ENCODE measurements at regions not wholly inside any gene's neighbourhood (a gene's known extent, or its start where the extent isn't known, plus 50 kb on each side); places are given as distances from the start of the nearest gene placed in this dataset.

GRCh38 chr14:77985211-77985615 lies 185.0 kb upstream of the NRXN3 start:
- TF ChIP-seq USF1 (IDR thresholded peaks at IDR 0.05) (no peak), YY1 (IDR thresholded peaks at IDR 0.05; ENCODE audit: low read depth) (no peak), ZBTB7A (IDR thresholded peaks at IDR 0.05; ENCODE audit: low read depth) (no peak), FOXM1 (IDR thresholded peaks at IDR 0.05; ENCODE audit: borderline replicate concordance, low read depth) (no peak), EGR1 (IDR thresholded peaks at IDR 0.05) (no peak), TAF1 (IDR thresholded peaks at IDR 0.05; ENCODE audit: low read depth) (no peak), TCF12 (IDR thresholded peaks at IDR 0.05; ENCODE audit: low read depth) (no peak), CREB1 (IDR thresholded peaks at IDR 0.05; ENCODE audit: low read depth) (no peak), TEAD4 (IDR thresholded peaks at IDR 0.05) (no peak), NFIC (IDR thresholded peaks at IDR 0.05) (no peak)
- TF ChIP-seq, protein P1, sequence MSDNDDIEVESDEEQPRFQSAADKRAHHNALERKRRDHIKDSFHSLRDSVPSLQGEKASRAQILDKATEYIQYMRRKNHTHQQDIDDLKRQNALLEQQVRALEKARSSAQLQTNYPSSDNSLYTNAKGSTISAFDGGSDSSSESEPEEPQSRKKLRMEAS (IDR thresholded peaks at IDR 0.05), result no peak
- TF ChIP-seq, protein P2, sequence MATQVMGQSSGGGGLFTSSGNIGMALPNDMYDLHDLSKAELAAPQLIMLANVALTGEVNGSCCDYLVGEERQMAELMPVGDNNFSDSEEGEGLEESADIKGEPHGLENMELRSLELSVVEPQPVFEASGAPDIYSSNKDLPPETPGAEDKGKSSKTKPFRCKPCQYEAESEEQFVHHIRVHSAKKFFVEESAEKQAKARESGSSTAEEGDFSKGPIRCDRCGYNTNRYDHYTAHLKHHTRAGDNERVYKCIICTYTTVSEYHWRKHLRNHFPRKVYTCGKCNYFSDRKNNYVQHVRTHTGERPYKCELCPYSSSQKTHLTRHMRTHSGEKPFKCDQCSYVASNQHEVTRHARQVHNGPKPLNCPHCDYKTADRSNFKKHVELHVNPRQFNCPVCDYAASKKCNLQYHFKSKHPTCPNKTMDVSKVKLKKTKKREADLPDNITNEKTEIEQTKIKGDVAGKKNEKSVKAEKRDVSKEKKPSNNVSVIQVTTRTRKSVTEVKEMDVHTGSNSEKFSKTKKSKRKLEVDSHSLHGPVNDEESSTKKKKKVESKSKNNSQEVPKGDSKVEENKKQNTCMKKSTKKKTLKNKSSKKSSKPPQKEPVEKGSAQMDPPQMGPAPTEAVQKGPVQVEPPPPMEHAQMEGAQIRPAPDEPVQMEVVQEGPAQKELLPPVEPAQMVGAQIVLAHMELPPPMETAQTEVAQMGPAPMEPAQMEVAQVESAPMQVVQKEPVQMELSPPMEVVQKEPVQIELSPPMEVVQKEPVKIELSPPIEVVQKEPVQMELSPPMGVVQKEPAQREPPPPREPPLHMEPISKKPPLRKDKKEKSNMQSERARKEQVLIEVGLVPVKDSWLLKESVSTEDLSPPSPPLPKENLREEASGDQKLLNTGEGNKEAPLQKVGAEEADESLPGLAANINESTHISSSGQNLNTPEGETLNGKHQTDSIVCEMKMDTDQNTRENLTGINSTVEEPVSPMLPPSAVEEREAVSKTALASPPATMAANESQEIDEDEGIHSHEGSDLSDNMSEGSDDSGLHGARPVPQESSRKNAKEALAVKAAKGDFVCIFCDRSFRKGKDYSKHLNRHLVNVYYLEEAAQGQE (IDR thresholded peaks at IDR 0.05; ENCODE audit: low read depth), result no peak

GRCh38 chr14:77986773-77987172 lies 183.4 kb upstream of the NRXN3 start:
- TF ChIP-seq TCF12 (IDR thresholded peaks at IDR 0.05; ENCODE audit: low read depth), result no peak
- TF ChIP-seq NFIC (IDR thresholded peaks at IDR 0.05), result no peak
- no peak for TF ChIP-seq EP300 (IDR thresholded peaks at IDR 0.05; ENCODE audit: borderline replicate concordance)
- TF ChIP-seq RAD21 (IDR thresholded peaks at IDR 0.05; ENCODE audit: low read depth), result no peak
- no peak for TF ChIP-seq EGR1 (IDR thresholded peaks at IDR 0.05)
- no peak for TF ChIP-seq CEBPB (IDR thresholded peaks at IDR 0.05)
- no peak for TF ChIP-seq TAF1 (IDR thresholded peaks at IDR 0.05; ENCODE audit: low read depth)
- TF ChIP-seq, protein P1 (IDR thresholded peaks at IDR 0.05), result no peak
- no peak for TF ChIP-seq TEAD4 (IDR thresholded peaks at IDR 0.05)
- no peak for TF ChIP-seq FOXM1 (IDR thresholded peaks at IDR 0.05; ENCODE audit: borderline replicate concordance, low read depth)
- TF ChIP-seq, protein P2 (IDR thresholded peaks at IDR 0.05; ENCODE audit: low read depth), result no peak
- no peak for TF ChIP-seq ZBTB7A (IDR thresholded peaks at IDR 0.05; ENCODE audit: low read depth)
- no peak for TF ChIP-seq CREB1 (IDR thresholded peaks at IDR 0.05; ENCODE audit: low read depth)
- TF ChIP-seq YY1 (IDR thresholded peaks at IDR 0.05; ENCODE audit: low read depth), result no peak
- TF ChIP-seq USF1 (IDR thresholded peaks at IDR 0.05), result no peak

DNA sequence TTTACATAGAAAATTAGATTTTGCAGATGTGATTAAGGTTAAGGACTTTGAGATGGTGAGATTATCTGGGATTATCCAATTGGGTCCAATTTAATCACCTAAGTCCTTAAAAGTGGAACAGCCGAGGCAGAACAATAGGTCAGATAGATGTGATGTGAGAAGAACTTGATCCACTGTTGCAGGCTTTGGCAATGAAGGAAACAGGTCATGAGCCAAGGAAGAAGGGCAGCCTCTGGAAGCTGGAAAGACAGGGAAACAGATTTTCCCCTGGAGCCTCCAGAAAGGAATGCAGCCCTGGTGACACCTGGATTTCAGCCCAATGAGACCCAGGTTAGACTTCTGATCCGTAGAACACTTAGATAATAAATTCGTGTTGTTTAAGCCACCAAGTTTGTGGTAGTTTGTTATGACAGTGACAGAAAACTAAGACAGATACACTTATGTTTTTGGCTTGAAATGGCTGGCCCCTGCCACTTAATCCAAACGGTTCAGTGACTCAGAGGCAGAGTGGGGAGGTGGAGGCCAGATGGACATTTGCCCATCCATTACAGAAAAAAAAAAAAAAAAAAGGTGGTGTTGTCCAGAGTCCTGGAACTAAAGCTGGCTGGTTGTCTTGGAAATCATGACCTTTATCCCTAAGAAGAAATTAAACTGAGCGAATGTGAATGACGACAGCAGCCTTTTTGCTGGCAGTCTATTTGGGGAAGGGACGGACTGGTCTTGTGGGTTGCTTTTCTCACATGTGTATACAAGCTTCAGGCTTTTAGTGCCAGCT lies 181.9 kb upstream of the NRXN3 start:
- TF ChIP-seq CEBPB (IDR thresholded peaks at IDR 0.05) (no peak), EP300 (IDR thresholded peaks at IDR 0.05; ENCODE audit: borderline replicate concordance) (no peak), FOXM1 (IDR thresholded peaks at IDR 0.05; ENCODE audit: borderline replicate concordance, low read depth) (no peak), NFIC (IDR thresholded peaks at IDR 0.05) (no peak), USF1 (IDR thresholded peaks at IDR 0.05) (no peak), YY1 (IDR thresholded peaks at IDR 0.05; ENCODE audit: low read depth) (no peak), TAF1 (IDR thresholded peaks at IDR 0.05; ENCODE audit: low read depth) (no peak), ZBTB7A (IDR thresholded peaks at IDR 0.05; ENCODE audit: low read depth) (no peak), CREB1 (IDR thresholded peaks at IDR 0.05; ENCODE audit: low read depth) (no peak), TCF12 (IDR thresholded peaks at IDR 0.05; ENCODE audit: low read depth) (no peak), RAD21 (IDR thresholded peaks at IDR 0.05; ENCODE audit: low read depth) (no peak), TEAD4 (IDR thresholded peaks at IDR 0.05) (no peak), EGR1 (IDR thresholded peaks at IDR 0.05) (no peak)
- TF ChIP-seq, protein P1 (IDR thresholded peaks at IDR 0.05), result no peak
- TF ChIP-seq, protein P2 (IDR thresholded peaks at IDR 0.05; ENCODE audit: low read depth), result no peak

Measured in Ishikawa (cell line).